HG03135 (cell line): ENCODE measurements at regions not wholly inside any gene's neighbourhood (a gene's known extent, or its start where the extent isn't known, plus 50 kb on each side); places are given as distances from the start of the nearest gene placed in this dataset.
"Not testable (repeated sequence)": the region's sequence is repeated elsewhere in the genome, so short reads cannot be mapped to it uniquely, and the experiment has no call there.

Experiments used
- ATAC-seq: cut with Tn5 transposase; IDR thresholded peaks from one replicate; pipeline ENCODE4 v1.9.1; 2021; ENCODE audit warnings: mild to moderate bottlenecking, moderate library complexity; ENCODE audit not compliant: unreplicated experiment

DNA sequence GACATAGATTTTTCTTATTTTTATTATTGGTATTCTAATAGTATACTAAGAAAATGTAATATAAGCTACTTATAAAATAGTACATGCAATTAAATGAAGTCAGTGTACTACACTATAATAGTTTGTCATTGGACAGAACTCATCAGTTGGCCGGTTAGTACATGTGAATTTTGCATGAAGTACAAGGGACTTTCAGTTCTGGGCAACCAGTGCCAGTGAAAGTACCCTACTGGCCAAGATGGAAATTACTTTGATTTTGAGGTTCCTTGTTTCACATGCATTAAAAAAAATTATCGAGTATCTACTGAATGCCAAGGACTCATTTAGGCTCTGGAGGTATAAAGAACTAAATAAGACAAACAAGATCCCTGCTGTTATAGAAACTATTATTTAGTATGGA is 213.4 kb upstream of the ELL2 start:
- ATAC-seq = no peak

DNA sequence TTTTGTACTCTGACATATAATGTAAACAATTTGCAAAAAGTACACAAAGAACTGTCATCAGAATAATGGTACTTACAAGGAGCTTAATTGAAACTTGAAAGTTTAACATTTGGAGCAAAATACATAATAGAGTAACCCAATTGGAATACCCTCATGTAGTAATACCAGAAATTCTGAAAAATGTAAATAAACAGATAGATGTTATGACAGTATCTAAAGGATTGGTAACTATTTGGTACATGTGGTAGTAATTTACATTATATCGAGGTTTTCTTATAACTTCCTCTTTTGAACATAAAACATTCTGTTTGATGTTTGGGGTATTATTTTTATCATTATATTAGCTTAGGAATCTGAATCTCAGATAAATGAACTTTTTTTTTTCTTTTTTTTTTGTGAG is 211.7 kb upstream of the ELL2 start:
- no peak for ATAC-seq

DNA sequence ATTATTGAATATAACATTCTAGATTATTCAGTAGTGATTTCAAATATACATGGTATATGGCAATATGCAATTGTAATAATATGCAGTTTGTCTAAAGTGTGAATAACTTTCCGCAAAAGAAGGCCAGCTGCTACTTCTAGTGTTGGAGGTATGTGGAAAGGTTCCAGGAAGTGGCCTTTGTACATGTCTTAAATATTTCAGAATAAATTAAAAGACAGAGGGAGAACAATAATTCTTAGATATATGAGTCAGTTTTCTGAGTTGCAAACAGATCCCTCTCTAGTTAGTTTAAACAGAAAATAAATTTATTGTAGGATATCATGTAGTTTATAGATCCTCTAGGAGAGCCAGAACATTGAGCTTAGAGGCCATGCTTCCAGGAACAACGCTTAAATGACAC is 210.8 kb upstream of the ELL2 start:
- no peak for ATAC-seq

DNA sequence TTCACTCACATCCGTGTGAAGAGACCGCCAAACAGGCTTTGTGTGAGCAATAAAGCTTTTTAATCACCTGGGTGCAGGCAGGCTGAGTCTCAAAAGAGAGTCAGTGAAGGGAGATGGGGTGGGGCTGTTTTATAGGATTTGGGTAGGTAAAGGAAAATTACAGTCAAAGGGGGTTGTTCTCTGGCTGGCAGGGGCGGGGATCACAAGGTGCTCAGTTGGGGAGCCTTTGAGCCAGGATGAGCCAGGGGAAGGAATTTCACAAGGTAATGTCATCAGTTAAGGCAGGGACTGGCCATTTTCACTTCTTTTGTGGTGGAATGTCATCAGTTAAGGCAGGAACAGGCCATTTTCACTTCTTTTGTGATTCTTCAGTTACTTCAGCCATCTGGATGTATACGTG is 210.3 kb upstream of the ELL2 start:
- not testable (repeated sequence) for ATAC-seq

DNA sequence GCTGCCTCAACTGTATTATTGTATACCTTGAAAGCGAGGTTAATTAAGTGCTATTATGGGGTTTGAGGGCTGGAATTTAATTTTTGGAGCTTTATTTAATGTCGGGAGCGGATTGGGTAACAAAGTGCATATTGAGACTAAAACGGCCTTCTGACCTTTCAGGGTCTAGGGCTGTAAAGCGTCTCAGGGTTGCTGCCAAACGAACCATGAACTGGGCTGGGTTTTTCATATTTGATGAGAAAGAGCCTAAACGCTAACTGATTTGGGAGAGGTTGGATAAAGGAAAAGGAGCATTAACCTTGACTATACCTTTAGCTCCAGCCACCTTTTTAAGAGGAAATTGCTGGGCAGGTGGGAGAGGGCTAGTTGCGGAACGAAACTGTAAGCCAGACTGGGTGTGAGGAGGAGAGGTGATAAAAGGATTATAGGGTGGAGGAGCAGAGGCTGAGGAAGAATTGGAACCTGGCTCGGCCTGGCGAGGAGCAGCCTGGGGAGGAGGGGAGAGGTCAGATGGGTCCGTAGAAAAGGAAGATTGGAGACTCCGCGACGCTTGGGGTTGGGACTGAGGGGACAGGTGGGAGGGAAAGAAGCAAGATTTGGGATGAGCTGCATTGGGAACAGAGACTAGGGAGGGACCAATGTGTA is 209.0 kb upstream of the ELL2 start:
- ATAC-seq = not testable (repeated sequence)

DNA sequence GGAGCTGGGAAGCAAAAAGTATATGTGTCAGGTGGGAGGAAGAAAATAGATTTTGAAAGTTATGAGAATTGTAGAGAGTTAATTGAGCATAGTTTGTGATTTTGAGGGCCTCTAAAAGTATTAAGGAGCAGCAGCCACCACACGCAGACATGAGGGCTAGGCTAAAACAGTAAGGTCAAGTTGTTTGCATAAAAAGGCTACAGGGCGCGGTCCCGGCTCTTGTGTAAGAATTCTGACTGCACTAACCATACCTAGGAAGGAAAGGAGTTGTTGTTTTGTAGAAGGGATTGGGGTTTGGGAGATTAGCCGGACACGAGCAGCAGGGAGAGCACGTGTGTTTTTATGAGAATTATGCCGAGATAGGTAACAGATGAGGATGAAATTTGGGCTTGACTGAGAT is 207.2 kb upstream of the ELL2 start:
- not testable (repeated sequence) for ATAC-seq

DNA sequence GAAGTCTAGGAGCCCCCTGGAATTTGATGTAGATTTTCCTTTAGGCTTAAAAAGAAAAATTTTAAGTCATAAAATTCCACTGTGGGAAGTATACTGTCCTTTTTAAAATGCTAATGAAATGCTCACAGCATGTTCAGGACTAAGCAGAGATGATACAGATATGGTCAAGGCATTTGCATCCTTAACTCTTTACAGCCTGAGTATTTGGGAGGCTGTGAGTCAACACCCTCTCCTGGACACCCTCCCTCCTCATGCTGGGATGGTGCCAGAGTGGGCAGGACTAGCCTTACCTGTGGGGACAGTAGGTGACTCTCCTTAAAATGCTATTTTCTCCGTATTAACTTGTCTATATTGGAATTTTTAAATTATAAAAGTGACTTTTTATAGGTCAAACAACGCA is 197.4 kb upstream of the ELL2 start:
- ATAC-seq = no peak

DNA sequence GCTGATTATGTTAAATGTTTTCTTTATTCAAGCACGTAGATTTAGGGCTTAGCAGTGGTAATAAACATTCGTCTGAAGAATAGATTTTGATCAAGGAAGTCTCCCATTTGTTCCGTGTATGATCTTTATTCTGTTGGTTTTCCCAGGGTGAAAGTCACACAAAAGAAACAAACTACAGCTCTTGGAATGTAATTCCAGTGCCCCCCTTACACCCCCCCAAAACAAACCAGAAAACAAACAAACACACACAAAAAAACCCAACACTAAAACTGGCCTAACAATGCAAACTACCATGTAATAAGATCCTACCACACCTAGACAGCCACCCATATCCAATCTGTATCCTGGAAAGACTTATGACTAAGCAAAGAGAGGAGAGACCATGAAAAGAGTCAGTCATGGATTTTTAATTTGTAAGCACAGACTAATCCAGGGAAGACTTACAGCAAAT is 196.2 kb upstream of the ELL2 start:
- no peak for ATAC-seq

DNA sequence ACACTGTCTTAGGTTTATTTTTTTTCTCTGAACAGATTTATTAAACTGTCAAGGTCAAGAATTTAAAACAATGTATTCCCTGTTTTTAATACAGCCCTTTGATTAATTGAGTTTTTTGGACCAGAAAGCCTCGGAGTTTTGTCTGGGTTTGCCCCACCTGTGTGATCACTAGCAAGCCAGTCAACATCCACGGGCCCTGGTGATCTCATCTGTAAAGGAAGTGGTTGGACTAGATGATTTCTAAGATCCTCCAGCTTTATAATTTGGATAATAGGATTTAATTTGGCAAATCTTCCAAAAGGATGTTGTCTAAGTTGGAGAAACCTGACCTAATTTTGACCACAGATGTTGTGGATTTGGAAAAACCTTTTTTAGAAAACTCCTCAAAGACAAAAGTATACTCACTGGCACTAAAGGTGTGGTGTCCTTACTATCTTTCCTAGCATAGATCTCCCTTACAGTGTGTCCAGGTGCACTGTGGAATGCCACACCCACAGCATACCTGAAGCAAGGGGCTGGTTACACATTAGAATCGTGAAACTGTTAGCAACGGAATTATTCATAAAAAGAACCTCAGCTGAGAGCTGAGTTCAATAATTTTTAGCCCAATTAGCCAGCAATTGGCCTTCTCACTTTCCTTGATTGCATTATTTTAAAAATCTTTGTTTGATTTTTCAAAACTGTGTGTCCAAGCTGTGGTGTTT is 195.6 kb upstream of the ELL2 start:
- no peak for ATAC-seq

DNA sequence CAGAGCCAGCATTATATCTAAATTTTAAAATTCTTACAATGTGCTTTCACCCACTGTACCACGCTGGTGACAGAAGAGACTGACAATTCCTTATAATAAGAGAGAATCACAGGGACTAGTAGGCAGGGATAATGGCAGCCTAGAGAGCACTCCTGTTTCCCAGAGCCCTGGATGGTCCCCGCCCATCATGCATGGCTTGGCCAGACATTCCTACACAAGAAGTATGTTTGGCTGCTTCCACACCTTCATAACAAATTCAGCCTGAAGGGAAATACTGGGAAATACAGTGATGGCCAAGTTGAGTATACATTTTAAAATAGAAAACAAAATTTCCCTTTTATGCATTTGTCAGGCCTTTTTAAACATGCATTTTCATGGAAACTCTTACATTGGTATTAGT is 193.5 kb upstream of the ELL2 start:
- no peak for ATAC-seq

DNA sequence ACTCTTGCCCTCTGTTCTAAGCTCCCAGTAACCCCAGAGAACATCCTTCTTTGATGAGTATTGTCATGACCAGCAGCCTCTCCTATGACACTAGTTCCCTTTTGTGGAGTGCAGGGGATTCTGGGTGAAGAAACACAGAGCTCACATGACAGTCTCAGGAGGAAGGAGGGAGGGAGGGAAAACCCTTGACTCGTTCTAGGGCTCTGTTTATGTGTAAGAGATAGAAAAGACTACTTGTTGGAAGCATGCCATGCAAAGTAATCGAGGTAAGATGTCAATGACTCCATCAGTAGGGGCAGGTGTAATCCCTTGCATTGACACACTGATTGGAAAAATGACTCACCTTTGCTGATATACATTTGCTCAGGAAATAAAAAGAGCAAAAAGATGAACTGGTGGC is 190.2 kb upstream of the ELL2 start:
- ATAC-seq = no peak

DNA sequence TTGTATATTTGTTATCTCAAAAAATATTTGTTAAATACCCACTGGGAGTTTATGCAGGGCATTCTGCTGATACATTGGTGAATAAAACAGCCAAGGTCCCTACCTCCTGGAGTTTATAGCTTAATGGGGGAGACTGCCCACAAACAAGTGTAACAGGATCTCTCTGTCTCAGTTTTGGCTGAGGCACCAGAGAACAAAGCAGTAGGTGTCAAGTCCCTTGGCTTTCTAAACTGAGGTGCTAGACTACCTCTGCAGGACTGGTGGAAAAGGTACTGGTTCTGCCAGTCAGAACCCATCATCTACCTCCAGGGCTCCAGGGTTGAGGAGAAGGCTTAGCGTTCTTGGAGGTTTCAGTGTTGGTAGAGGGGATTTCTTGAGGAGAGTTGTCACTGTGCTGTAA is 188.4 kb upstream of the ELL2 start:
- ATAC-seq = no peak

DNA sequence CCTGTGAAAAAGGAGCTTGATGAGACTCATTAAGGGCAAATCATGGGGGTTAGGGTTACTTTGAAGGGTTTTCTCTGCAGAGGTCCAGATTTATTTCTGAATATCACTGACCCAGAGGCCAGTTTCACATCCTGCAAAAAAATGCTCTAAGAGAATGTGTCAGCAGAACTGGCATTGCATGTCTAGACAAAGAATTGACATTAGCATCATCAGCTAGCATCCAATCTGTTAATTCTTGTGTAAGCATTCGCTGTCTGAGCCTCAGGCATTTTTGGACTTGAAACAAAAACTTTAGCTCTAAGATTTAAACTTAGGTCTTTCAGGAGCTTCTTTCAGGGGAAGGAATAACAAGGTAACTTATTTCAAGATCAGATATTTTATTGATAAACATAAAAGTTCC is 187.9 kb upstream of the ELL2 start:
- no peak for ATAC-seq

DNA sequence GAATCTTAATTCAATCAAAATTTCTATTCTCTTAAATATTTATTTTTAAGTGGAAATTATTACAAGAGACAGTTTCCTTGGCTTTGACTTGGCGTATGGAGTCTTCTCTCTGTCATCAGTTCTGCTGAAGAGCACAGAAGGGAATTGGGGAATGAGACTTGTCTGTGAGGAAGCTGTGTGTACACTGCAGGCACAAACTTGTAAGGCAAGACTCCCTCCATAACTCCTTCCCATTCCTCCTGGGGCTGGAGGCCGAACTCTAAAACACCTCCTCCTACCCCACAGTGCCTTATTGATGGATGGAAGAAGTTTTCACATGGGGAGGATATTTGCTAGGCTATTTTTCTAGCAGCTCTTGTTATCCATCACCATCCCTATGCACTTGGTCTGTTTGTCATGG is 187.4 kb upstream of the ELL2 start:
- no peak for ATAC-seq

DNA sequence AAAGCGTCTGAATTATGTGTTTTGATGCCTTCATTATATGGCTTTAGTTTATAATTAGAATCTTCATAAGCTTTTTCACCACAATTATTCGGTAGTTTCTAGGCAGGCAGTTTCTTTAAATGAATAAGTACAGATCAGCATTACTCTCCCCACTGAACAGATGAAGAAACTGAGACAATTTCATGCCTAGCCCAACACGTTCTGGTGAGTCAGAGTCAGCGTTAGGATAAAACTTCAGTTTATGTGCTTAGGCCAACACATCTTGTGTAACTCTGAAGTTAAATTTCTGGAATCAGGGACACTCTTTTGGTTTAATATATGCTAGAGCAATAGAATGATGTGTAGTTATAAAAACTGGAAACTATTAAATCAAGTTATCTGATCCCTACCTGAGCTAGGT is 186.7 kb upstream of the ELL2 start:
- ATAC-seq = no peak

DNA sequence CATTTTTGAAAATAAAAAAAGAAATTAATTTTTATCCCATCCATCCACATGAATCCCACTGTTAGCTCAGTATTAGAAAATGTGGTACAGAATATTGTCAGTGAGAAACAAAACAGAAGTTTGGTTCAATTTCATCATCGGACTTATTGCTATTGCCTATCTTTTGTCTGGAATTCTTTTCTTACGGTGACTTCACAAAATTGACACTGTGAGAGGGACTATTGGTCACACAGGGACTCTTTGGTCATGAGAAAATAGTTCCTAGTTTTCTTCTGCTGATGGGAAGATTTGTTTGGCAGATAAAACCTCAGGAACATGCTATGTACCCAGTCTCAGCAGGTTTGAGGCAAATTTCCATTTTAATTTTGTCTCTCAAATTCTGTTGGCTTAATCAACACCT is 186.2 kb upstream of the ELL2 start:
- ATAC-seq = no peak

DNA sequence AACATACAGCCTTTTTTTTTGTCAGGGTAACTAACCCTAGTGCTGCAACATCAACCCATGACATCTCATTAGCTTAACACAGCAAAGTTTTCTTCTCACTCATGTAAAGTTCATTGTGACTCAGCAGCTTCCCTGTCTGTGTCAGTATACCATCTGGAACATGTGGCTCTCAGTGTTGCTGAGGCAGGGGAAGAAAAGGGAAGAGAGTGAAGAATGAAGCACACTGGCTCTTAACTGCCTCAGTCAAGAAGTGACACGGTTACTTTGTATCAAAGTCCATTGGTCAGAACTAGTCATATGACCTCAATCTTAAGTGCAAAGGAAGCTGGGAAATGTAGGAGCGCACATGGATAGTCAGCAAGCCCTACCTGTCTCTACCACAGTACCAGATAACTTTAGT is 185.0 kb upstream of the ELL2 start:
- ATAC-seq = no peak

DNA sequence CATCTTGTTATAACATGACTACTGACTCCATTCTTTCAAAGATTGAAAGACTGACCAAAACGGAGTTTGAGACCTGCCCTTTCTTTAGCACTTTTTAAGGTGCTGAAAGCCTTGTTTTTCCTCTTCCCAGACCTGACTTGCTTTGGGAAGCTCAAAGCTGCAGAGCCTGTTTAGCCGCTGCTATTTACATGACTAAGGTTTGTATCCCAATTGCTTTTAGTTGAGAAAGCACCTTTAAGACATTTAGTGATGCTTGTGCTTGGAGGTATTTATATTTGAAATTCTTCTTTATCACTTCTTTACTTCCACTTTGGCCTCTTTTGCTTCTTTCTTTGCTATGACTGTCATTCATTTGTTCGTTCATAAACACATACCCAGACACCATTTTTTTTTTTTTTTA is 182.6 kb upstream of the ELL2 start:
- no peak for ATAC-seq

DNA sequence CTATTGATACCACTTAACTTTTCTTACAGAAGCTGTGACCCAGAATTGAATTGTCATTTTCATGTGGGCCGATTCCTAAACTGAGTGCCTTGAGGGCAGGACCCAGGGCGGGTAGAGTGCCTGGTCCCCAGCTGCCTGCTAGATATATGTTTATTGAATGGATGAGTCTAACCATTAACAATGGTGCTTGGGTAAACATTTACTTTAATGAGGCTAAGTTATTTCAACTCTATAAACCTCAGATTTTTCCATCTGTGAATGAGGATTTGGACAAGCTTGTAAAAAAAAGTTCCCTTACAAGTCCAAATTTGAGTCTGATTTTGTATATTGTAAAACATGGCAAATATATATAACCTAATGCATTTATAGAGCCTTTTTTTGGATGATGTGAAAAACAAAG is 181.8 kb upstream of the ELL2 start:
- ATAC-seq = no peak

DNA sequence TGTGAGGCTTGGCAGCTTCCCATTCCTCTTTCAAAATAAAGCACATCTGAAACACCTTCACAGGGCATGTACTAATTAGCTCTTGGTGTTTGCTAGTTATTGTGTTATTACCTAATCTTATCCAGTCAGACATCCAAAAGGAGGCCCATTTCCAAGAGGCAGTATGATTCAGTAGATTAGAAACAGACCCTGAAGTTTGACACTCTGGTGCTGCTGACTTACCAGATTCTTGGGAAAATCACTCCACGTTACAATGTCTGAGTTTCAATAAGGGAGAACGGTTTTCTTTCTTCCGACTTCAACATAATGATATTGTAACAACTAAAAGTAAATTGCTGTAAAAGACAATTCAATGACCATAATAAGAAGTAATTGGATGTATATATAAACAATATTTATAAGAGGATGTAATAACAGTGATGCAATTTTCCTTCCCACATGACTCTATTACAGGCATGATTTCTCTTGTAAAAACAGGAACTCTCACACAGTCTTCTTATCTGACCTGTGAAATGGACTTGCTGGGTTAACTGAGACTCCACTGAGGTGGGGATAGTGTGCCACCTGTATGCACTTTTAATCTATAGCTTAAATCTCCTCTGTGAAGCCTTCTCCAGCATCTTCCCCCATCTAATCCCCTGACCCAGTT is 181.3 kb upstream of the ELL2 start:
- no peak for ATAC-seq

DNA sequence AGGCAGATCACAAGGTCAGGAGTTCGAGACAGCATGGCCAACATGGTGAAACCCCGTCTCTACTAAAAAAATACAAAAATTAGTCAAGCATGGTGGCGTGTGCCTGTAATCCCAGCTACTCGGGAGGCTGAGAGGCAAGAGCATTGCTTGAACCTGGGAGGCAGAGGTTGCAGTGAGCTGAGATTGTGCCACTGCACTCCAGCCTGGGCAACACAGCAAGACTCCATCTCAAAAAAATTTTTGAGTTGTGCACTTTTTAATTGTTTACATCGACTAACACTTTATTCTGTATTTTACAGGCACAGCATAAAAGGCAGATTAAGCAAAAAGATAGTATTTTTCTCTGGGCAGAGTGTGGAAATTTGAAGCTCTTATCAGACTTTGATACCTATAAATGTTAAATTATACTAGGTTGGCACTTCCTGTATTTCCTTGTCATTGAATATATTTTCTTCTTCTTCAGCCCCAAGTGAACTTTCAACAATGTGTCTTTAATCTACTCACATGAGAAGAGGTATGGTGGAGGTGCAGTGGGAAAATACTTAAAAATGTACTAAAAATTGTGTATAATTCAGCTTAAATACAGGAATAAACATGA is 180.6 kb upstream of the ELL2 start:
- ATAC-seq = no peak

DNA sequence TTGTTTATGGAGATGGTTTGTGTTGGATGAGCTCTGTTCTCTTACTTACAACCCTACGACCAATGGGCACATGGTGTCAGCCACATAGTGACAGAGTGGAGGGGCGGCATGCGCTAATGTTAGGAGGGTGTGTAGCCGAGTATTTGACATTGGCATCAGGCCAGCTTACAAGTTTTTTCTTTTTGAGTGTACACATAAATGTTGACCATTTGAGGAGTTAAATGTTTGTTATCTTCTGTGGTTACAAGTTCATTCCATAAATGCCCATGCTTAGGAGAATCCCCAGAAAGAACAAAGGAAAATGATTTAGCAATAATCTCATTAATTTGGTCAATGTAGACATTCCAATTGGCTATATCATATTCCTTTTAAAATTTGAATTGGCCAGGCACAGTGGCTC is 180.1 kb upstream of the ELL2 start:
- no peak for ATAC-seq
